GM21786 (cell line): ENCODE measurements at regions not wholly inside any gene's neighbourhood (a gene's known extent, or its start where the extent isn't known, plus 50 kb on each side); places are given as distances from the start of the nearest gene placed in this dataset.

Experiments
- ATAC-seq: cut with Tn5 transposase; IDR thresholded peaks from one replicate; pipeline ENCODE4 v1.9.1; 2021; ENCODE audit not compliant: unreplicated experiment

- ATAC-seq, result no peak
Measured at GRCh38 chr1:38128511-38128910, 81.9 kb upstream of the POU3F1 start.

GRCh38 chr1:38127428-38127827 lies 80.8 kb upstream of the POU3F1 start:
- ATAC-seq, result no peak

- no peak for ATAC-seq
Measured at GRCh38 chr1:38126970-38127369, 80.4 kb upstream of the POU3F1 start.

- ATAC-seq, result no peak
Measured at GRCh38 chr1:38125837-38126520, 79.4 kb upstream of the POU3F1 start.

GRCh38 chr1:38125016-38125415 lies 78.4 kb upstream of the POU3F1 start:
- no peak for ATAC-seq

GRCh38 chr1:38123356-38124135 lies 77.0 kb upstream of the POU3F1 start:
- ATAC-seq, result no peak

- ATAC-seq, result no peak
Measured at GRCh38 chr1:38121231-38121680, 74.7 kb upstream of the POU3F1 start.

- ATAC-seq, result no peak
Measured at GRCh38 chr1:38120552-38121230, 74.1 kb upstream of the POU3F1 start.

- no peak for ATAC-seq
Measured at GRCh38 chr1:38118976-38119375, 72.4 kb upstream of the POU3F1 start.

- no peak for ATAC-seq
Measured at GRCh38 chr1:38117444-38117887, 70.9 kb upstream of the POU3F1 start.

- ATAC-seq, result no peak
Measured at GRCh38 chr1:38115682-38116202, 69.1 kb upstream of the POU3F1 start.

- ATAC-seq, result no peak
Measured at GRCh38 chr1:38115226-38115625, 68.6 kb upstream of the POU3F1 start.

- ATAC-seq, result no peak
Measured at GRCh38 chr1:38114241-38115026, 67.8 kb upstream of the POU3F1 start.

- ATAC-seq, result no peak
Measured at GRCh38 chr1:38113159-38113666, 66.6 kb upstream of the POU3F1 start.

GRCh38 chr1:38111589-38111988 lies 65.0 kb upstream of the POU3F1 start:
- no peak for ATAC-seq

GRCh38 chr1:38105267-38105666 lies 58.7 kb upstream of the POU3F1 start:
- no peak for ATAC-seq

GRCh38 chr1:38102636-38103035 lies 56.0 kb upstream of the POU3F1 start:
- no peak for ATAC-seq

GRCh38 chr1:38101037-38101785 lies 54.6 kb upstream of the POU3F1 start:
- no peak for ATAC-seq

- ATAC-seq, result no peak
Measured at GRCh38 chr1:38098101-38098847, 51.7 kb upstream of the POU3F1 start.
